Suprapubic skin (tissue), 4 donors: ENCODE measurements at regions not wholly inside any gene's neighbourhood (a gene's known extent, or its start where the extent isn't known, plus 50 kb on each side); places are given as distances from the start of the nearest gene placed in this dataset.
"Not testable (repeated sequence)": the region's sequence is repeated elsewhere in the genome, so short reads cannot be mapped to it uniquely, and the experiment has no call there.

Source experiments
- DNase-seq, 2 donors: peaks; one replicate each; pipeline ENCODE4 v3.0.0-alpha.2; 2019; ENCODE audit warnings: low spot score in 2 of 2
- H3K27ac ChIP-seq: fragments of 200-600 bp; sonication (generic); one replicate; pipeline ENCODE4 v1.5.1; 2019
- H3K27me3 ChIP-seq: fragments of 200-600 bp; sonication (generic); one replicate; pipeline ENCODE4 v1.5.1; 2019
- H3K36me3 ChIP-seq: fragments of 200-600 bp; sonication (generic); one replicate; pipeline ENCODE4 v1.5.1; 2019
- H3K4me1 ChIP-seq: fragments of 200-600 bp; sonication (generic); one replicate; pipeline ENCODE4 v1.5.1; 2019
- H3K4me3 ChIP-seq: fragments of 200-600 bp; sonication (generic); one replicate; pipeline ENCODE4 v1.5.1; 2019; ENCODE audit warnings: mild to moderate bottlenecking
- H3K9me3 ChIP-seq: fragments of 200-600 bp; sonication (generic); one replicate; pipeline ENCODE4 v1.5.1; 2019
- CTCF ChIP-seq, 2 donors: fragments of 200-600 bp in 1 of 2; fragments of 450-650 bp in 1 of 2; sonication (generic) in 1 of 2; IDR thresholded peaks; one replicate each; pipeline ENCODE4 v1.5.1; 2016 to 2019; ENCODE audit warnings: antibody characterized with exemption in 2 of 2, mild to moderate bottlenecking in 1 of 2, moderate library complexity in 1 of 2
- EP300 ChIP-seq: sonication (generic); formaldehyde crosslinking; IDR thresholded peaks from one replicate; pipeline ENCODE4 v1.6.1; 2017; ENCODE audit warnings: antibody characterized with exemption
- POLR2A ChIP-seq, 2 donors: fragments of 450-650 bp; IDR thresholded peaks; one replicate each; pipeline ENCODE4 v1.6.1; 2017; ENCODE audit warnings: antibody characterized with exemption in 2 of 2, mild to moderate bottlenecking in 2 of 2, moderate library complexity in 2 of 2
- POLR2AphosphoS5 ChIP-seq, 3 donors: sonication (generic); formaldehyde crosslinking; IDR thresholded peaks; one replicate each; pipeline ENCODE4 v1.6.1; 2017; ENCODE audit warnings: antibody characterized with exemption in 3 of 3
- WGBS: methylation state at CpG from one replicate; pipeline ENCODE4 v1.1.5; 2018; 5-methylcytosine and 5-hydroxymethylcytosine counted together

GRCh38 chr5:92544036-92544435 is 1037.0 kb downstream of the NR2F1-AS1 start:
- peaks cover 5% of the 10 kb centered on the region for H3K9me3 ChIP-seq
- H3K4me1 ChIP-seq: no peaks in the 10 kb centered on the region
- H3K27me3 ChIP-seq: no peaks in the 10 kb centered on the region
- H3K27ac ChIP-seq: no peak overlapping the region
- no peak for DNase-seq
- no peak for TF ChIP-seq CTCF (IDR thresholded peaks at IDR 0.05)
- TF ChIP-seq POLR2AphosphoS5 (IDR thresholded peaks at IDR 0.05): no peak
- TF ChIP-seq POLR2A (IDR thresholded peaks at IDR 0.05): no peak
- no peak for TF ChIP-seq EP300
- no peaks in the 10 kb centered on the region for H3K36me3 ChIP-seq
- 53% methylated on average over 3 of the region's 3 CpGs for WGBS
- H3K4me3 ChIP-seq: no peak overlapping the region

- H3K27ac ChIP-seq: no peak overlapping the region
- no peaks in the 10 kb centered on the region for H3K36me3 ChIP-seq
- H3K9me3 ChIP-seq: peaks cover 5% of the 10 kb centered on the region
- no peak overlapping the region for H3K4me3 ChIP-seq
- TF ChIP-seq POLR2A (IDR thresholded peaks at IDR 0.05) (no peak), POLR2AphosphoS5 (IDR thresholded peaks at IDR 0.05) (no peak), CTCF (IDR thresholded peaks at IDR 0.05) (no peak), EP300 (no peak)
- no peak for DNase-seq
- no peaks in the 10 kb centered on the region for H3K27me3 ChIP-seq
- H3K4me1 ChIP-seq: no peaks in the 10 kb centered on the region
These were observed 1037.8 kb downstream of the NR2F1-AS1 start for GRCh38 chr5:92543201-92543600.

- H3K36me3 ChIP-seq, H3K4me3 ChIP-seq: not testable (repeated sequence)
- WGBS: 96% methylated on average over 1 of the region's 1 CpG
These were observed 1039.0 kb downstream of the NR2F1-AS1 start for GRCh38 chr5:92542017-92542416.

DNA sequence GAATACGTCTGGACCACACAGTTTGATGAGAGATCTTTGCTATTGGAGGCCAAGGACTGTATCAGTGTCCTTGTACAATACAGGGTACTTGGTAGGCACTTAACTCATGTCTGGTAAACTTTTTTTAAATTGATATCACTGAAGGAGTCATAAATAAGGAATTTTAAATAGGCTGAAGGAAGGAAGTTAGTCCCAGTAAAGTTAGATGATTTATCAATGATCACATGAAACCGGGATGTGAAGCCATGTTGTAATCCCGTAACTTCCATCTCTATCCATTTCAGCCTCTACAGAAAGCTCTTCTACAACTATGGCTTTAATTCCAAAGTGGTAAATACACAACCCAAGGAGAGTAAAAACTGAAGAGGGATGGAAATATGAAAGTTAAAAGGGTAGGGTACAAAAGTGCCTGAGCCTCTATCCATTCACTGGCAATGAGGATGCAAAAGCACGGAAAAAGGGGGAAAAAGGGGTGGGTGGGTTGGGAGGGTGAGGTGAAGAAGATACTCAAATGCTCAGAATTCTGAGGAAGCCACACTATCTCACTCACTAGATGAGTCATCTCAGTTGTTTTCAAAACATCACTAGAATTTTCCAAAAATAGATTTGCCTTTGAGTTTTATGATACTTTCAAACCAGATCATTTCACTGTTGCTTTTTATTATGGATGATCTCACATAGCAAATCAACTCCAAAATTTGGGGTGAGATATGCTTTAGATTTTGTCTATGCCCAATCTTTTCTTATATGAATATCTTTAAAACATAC is 1053.5 kb downstream of the NR2F1-AS1 start:
- DNase-seq: no peak
- Histone ChIP-seq H3K27ac (no peak overlapping the region), H3K9me3 (no peaks in the 10 kb centered on the region), H3K36me3 (no peaks in the 10 kb centered on the region), H3K27me3 (no peaks in the 10 kb centered on the region), H3K4me3 (no peak overlapping the region), H3K4me1 (no peaks in the 10 kb centered on the region)
- 85% methylated on average over 4 of the region's 4 CpGs for WGBS
- no peak for TF ChIP-seq EP300
- no peak for TF ChIP-seq POLR2A (IDR thresholded peaks at IDR 0.05)
- TF ChIP-seq CTCF (IDR thresholded peaks at IDR 0.05): no peak
- no peak for TF ChIP-seq POLR2AphosphoS5 (IDR thresholded peaks at IDR 0.05)

More at GRCh38 chr5:92542017-92542416, 1039.0 kb downstream of the NR2F1-AS1 start:
- H3K9me3 ChIP-seq, DNase-seq, H3K4me1 ChIP-seq, H3K27ac ChIP-seq, H3K27me3 ChIP-seq: not testable (repeated sequence)

DNA sequence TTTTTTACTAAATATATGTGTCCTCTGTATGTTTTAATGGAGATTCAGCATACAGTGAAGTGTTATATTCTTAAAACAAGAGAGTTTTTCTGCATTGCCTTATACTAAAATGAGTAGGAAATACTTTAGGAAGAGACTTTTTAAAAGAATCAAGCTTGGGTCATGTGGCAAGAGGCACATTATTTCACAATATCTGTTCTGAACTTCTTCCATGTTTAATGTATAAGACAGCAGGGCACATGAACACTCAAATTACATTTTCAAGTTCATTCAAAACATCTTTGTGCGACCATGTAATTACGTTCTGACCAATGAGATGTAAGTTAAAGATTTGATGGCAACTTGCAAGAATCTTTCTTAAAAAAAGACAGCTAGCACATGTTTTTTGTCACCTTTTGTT is 1055.9 kb downstream of the NR2F1-AS1 start:
- Histone ChIP-seq H3K27ac (no peak overlapping the region), H3K9me3 (no peaks in the 10 kb centered on the region), H3K4me3 (no peak overlapping the region), H3K4me1 (no peaks in the 10 kb centered on the region), H3K36me3 (no peaks in the 10 kb centered on the region), H3K27me3 (no peaks in the 10 kb centered on the region)
- WGBS: 83% methylated on average over 2 of the region's 2 CpGs
- TF ChIP-seq POLR2AphosphoS5 (IDR thresholded peaks at IDR 0.05): no peak
- TF ChIP-seq EP300: no peak
- no peak for TF ChIP-seq CTCF (IDR thresholded peaks at IDR 0.05)
- TF ChIP-seq POLR2A (IDR thresholded peaks at IDR 0.05): no peak
- no peak for DNase-seq
